OCI-LY1 (cell line): ENCODE measurements at regions not wholly inside any gene's neighbourhood (a gene's known extent, or its start where the extent isn't known, plus 50 kb on each side); places are given as distances from the start of the nearest gene placed in this dataset.
A peak's percentile ranks its signal among the peaks of the same experiment; 100 is the strongest.
"Not testable (repeated sequence)": the region's sequence is repeated elsewhere in the genome, so short reads cannot be mapped to it uniquely, and the experiment has no call there.

Experiments
- CTCF ChIP-seq: fragments of 200-600 bp; sonication (generic), shearing (Covaris generic); IDR thresholded peaks from 2 replicates; pipeline ENCODE4 v1.5.1; 2017; ENCODE audit warnings: mild to moderate bottlenecking, antibody characterized with exemption, low read length, moderate library complexity, mixed read lengths
- EZH2 ChIP-seq: fragments of 200-600 bp; sonication (generic), shearing (Covaris generic); IDR thresholded peaks from 2 replicates; pipeline ENCODE4 v1.8.0; 2017; ENCODE audit warnings: borderline replicate concordance, mixed run types, mild to moderate bottlenecking, antibody characterized with exemption, low read length, moderate library complexity, mixed read lengths

DNA sequence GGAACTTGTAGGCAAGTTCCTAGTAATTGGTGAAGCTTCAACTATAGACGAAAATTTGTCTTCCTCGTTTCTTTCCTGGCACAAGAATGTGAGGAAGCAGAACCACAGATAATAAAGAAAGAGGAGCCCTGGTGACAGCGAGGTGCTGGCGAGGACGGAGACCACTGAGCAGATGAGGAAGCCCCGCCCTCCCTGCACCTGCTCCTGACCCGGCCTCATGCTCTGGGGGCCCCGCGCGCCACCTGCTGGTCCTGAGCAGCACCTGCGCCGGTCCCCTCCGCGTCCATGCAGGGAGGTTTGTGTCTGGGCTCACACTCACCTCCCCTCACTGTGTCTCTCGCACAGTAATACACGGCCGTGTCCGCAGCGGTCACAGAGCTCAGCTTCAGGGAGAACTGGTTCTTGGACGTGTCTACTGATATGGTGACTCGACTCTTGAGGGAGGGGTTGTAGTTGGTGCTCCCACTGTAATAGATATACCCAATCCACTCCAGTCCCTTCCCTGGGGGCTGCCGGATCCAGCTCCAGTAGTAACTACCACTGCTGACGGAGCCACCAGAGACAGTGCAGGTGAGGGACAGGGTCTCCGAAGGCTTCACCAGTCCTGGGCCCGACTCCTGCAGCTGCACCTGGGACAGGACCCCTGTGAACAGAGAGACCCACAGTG is 1112.5 kb downstream of the TMEM121 start:
- TF ChIP-seq EZH2: not testable (repeated sequence)
- TF ChIP-seq CTCF: peak; percentile 63
